SJSA1 (cell line): ENCODE measurements at regions not wholly inside any gene's neighbourhood (a gene's known extent, or its start where the extent isn't known, plus 50 kb on each side); places are given as distances from the start of the nearest gene placed in this dataset.
"Not testable (repeated sequence)": the region's sequence is repeated elsewhere in the genome, so short reads cannot be mapped to it uniquely, and the experiment has no call there.

ENCODE experiments used
- DNase-seq, 2 experiments: peaks; one replicate each; pipeline ENCODE4 v3.0.0-alpha.2; 2015 to 2020; ENCODE audit warnings: low spot score in 2 of 2, low read depth in 1 of 2
- H3K27ac ChIP-seq: fragments of 250-450 bp; sonication (Bioruptor Pico); 2 replicates; pipeline ENCODE4 v1.5.1; 2020; ENCODE audit warnings: mild to moderate bottlenecking, moderate library complexity
- H3K27me3 ChIP-seq: fragments of 250-450 bp; sonication (Bioruptor Pico); replicated peaks from 2 replicates; pipeline ENCODE4 v1.5.1; 2020; ENCODE audit warnings: mild to moderate bottlenecking, moderate library complexity
- H3K36me3 ChIP-seq: fragments of 250-450 bp; sonication (Bioruptor Pico); 2 replicates; pipeline ENCODE4 v1.5.1; 2020; ENCODE audit warnings: mild to moderate bottlenecking
- H3K4me1 ChIP-seq: fragments of 250-450 bp; sonication (Bioruptor Pico); replicated peaks from 2 replicates; pipeline ENCODE4 v1.6.1; 2021; ENCODE audit warnings: mild to moderate bottlenecking
- H3K4me3 ChIP-seq: fragments of 250-450 bp; sonication (Bioruptor Pico); 2 replicates; pipeline ENCODE4 v1.5.1; 2020; ENCODE audit warnings: mild to moderate bottlenecking
- H3K9me3 ChIP-seq: fragments of 250-450 bp; sonication (Bioruptor Pico); replicated peaks from 2 replicates; pipeline ENCODE4 v1.5.1; 2020; ENCODE audit warnings: mild to moderate bottlenecking

- Histone ChIP-seq H3K36me3 (no peaks in the 10 kb centered on the region), H3K9me3 (no peaks in the 10 kb centered on the region), H3K4me3 (no peak overlapping the region), H3K27me3 (no peaks in the 10 kb centered on the region), H3K4me1 (no peaks in the 10 kb centered on the region), H3K27ac (no peak overlapping the region)
- DNase-seq = no peak
These were observed 85.2 kb downstream of the FDX1 start for GRCh38 chr11:110514967-110515366.

GRCh38 chr11:110517381-110517780, 87.6 kb downstream of the FDX1 start:
- H3K27ac ChIP-seq, H3K4me3 ChIP-seq, DNase-seq, H3K36me3 ChIP-seq, H3K9me3 ChIP-seq, H3K27me3 ChIP-seq, H3K4me1 ChIP-seq: not testable (repeated sequence)

GRCh38 chr11:110518809-110519514, 89.2 kb downstream of the FDX1 start:
- Histone ChIP-seq H3K4me1 (peaks cover under 1% of the 10 kb centered on the region; the same call in 1 of the 2 replicates), H3K4me3 (no peak overlapping the region)
- DNase-seq = no peak

GRCh38 chr11:110519796-110520195, 90.0 kb downstream of the FDX1 start:
- Histone ChIP-seq H3K9me3 (no peaks in the 10 kb centered on the region), H3K27me3 (no peaks in the 10 kb centered on the region), H3K36me3 (no peaks in the 10 kb centered on the region), H3K4me3 (no peak overlapping the region), H3K27ac (no peak overlapping the region), H3K4me1 (peaks cover 5% of the 10 kb centered on the region)
- no peak for DNase-seq

More at GRCh38 chr11:110518809-110519514, 89.2 kb downstream of the FDX1 start:
- Histone ChIP-seq H3K36me3 (no peaks in the 10 kb centered on the region), H3K27me3 (no peaks in the 10 kb centered on the region), H3K9me3 (no peaks in the 10 kb centered on the region), H3K27ac (no peak overlapping the region)

GRCh38 chr11:110522471-110522870, 92.7 kb downstream of the FDX1 start:
- no peak for DNase-seq
- Histone ChIP-seq H3K4me3 (no peak overlapping the region), H3K4me1 (peaks cover 5% of the 10 kb centered on the region), H3K27ac (no peak overlapping the region), H3K27me3 (no peaks in the 10 kb centered on the region), H3K9me3 (no peaks in the 10 kb centered on the region), H3K36me3 (no peaks in the 10 kb centered on the region)

- H3K4me1 ChIP-seq = peaks cover 5% of the 10 kb centered on the region
- no peaks in the 10 kb centered on the region for H3K36me3 ChIP-seq
- H3K27me3 ChIP-seq = no peaks in the 10 kb centered on the region
- H3K9me3 ChIP-seq = no peaks in the 10 kb centered on the region
- no peak overlapping the region for H3K4me3 ChIP-seq
- no peak overlapping the region for H3K27ac ChIP-seq
- peak in 1 of 2 experiments; percentile 21 for DNase-seq
These were observed 94.5 kb downstream of the FDX1 start for GRCh38 chr11:110524238-110524637.

- Histone ChIP-seq H3K27me3 (no peaks in the 10 kb centered on the region), H3K36me3 (no peaks in the 10 kb centered on the region), H3K4me3 (no peak overlapping the region), H3K4me1 (peaks cover 5% of the 10 kb centered on the region), H3K9me3 (no peaks in the 10 kb centered on the region), H3K27ac (no peak overlapping the region)
- DNase-seq = no peak
These were observed 96.1 kb downstream of the FDX1 start for GRCh38 chr11:110525883-110526282.

GRCh38 chr11:110526323-110526722, 96.6 kb downstream of the FDX1 start:
- no peak for DNase-seq
- Histone ChIP-seq H3K9me3 (no peaks in the 10 kb centered on the region), H3K27me3 (no peaks in the 10 kb centered on the region), H3K27ac (no peak overlapping the region), H3K36me3 (no peaks in the 10 kb centered on the region), H3K4me1 (peaks cover 5% of the 10 kb centered on the region), H3K4me3 (no peak overlapping the region)
